Kidney glomerular epithelial cell (primary cell): ENCODE measurements at regions not wholly inside any gene's neighbourhood (a gene's known extent, or its start where the extent isn't known, plus 50 kb on each side); places are given as distances from the start of the nearest gene placed in this dataset.
A peak's percentile ranks its signal among the peaks of the same experiment; 100 is the strongest.

Source experiments
- DNase-seq: peaks from one replicate; lab custom pipeline; 2025; lab: John Stamatoyannopoulos, UW

DNA sequence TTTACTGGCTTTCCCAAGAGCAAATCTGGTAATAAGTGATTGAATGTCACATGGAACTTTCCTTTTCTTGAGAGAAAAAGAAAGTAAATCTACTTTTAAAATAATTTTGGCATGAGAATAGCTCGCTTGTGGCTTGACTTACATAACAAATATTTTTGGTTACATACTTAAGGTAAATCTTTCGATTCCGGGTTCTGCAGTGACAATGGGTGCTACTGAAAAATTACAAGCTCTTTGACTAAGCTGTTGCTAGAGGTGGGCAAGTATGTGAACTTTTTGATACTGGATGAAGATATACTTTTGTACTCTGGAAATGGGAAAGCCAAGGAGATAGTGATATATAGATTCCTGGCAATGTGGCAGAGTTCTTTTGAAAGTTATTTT, 51.9 kb upstream of the OTOL1 start:
- DNase-seq = no peak

GRCh38 chr3:161443921-161444693, 52.5 kb upstream of the OTOL1 start:
- DNase-seq = no peak

GRCh38 chr3:161430307-161430706, 59.0 kb upstream of the SPTSSB start:
- no peak for DNase-seq

DNA sequence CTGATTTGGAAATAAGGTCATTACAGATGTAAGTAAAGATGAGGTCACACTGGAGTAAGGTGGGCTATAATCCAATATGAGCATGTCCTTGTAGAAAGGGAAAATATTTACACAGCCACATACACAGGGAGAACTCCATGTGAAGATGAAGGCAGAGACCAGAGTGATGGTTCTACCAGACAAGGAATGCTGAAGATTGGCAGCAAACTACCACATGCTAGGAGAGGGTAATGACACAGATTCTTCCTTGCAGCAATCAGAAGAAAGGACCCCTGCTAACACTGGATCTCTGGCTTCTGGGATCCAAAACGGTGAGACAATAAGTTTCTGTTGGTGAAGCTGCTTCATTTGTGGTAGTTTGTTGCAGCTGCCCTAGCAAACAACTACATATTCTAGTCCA, 56.0 kb upstream of the SPTSSB start:
- no peak for DNase-seq

DNA sequence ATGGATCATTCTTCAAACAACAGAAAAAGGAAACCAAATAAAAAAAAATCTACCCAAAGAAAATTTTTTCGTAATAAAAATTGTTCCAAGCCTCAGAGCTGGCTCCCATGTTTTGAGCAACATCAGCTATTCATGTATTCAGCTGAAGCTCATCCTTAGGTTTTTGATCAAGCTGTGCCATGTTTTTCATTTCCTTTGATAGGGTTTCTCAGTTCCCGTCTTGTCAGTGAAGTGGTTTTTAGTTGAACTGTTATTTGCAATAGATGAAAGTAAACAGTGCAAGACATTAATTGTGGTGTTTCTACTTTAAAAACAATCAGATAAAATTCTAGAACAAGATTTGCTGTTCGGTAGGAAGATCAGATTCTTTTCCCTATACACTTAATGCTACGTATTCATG, 55.4 kb upstream of the SPTSSB start:
- DNase-seq = no peak

GRCh38 chr3:161423911-161424522, 52.7 kb upstream of the SPTSSB start:
- DNase-seq = peak; percentile 59

DNA sequence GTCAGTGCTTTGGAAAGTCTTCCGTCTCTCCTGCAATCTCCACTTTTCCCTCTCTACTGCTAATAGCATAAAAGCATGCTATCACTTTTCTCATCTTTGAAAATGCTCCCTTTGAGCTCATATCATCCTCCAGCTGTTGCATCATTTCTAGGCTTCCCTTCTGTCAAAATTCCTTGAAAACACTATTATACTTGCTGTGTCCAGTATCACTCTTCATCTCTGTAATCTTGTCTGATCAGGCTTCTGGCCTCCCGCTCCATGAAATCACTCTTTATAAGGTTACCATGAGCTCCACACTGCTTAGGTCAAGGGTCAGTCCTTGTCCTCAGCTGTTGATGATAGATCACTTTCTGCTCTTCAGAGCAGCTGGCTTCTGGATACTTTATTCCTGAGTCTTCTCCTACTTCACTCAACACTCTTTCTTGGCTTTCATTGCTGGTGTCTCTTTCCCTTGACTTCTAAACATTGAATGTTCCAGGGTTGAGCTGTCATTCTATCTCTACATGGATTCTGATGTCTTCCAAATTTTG, 50.9 kb upstream of the SPTSSB start:
- DNase-seq = no peak
